ENCODE measurements at regions not wholly inside any gene's neighbourhood (a gene's known extent, or its start where the extent isn't known, plus 50 kb on each side); places are given as distances from the start of the nearest gene placed in this dataset.

DNA sequence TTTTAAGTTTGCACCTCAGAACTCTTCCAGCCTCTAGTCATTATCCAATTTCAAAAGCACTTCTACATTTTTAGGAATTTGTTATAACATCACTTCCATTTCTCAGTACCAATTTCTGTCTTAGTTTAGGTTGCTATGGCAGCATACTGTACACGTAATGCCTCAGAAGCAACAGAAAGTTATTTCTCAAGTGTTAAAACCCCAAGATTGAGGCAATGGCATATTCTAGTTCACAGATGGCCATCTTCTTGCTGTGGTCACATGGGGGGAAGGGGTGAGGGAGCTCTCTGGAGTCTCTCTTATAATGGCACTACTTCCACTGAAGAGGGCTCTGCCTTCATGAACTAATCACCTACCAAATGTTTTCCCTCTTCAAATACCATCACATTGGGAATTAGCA, 220.3 kb upstream of the CTSO start:
- TF ChIP-seq, protein P1, sequence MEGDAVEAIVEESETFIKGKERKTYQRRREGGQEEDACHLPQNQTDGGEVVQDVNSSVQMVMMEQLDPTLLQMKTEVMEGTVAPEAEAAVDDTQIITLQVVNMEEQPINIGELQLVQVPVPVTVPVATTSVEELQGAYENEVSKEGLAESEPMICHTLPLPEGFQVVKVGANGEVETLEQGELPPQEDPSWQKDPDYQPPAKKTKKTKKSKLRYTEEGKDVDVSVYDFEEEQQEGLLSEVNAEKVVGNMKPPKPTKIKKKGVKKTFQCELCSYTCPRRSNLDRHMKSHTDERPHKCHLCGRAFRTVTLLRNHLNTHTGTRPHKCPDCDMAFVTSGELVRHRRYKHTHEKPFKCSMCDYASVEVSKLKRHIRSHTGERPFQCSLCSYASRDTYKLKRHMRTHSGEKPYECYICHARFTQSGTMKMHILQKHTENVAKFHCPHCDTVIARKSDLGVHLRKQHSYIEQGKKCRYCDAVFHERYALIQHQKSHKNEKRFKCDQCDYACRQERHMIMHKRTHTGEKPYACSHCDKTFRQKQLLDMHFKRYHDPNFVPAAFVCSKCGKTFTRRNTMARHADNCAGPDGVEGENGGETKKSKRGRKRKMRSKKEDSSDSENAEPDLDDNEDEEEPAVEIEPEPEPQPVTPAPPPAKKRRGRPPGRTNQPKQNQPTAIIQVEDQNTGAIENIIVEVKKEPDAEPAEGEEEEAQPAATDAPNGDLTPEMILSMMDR (conservative IDR thresholded peaks at IDR 0.05) = no peak
- TF ChIP-seq ZFX (IDR thresholded peaks at IDR 0.05) = no peak
